Neural progenitor cell (in vitro differentiated cells): ENCODE measurements at regions not wholly inside any gene's neighbourhood (a gene's known extent, or its start where the extent isn't known, plus 50 kb on each side); places are given as distances from the start of the nearest gene placed in this dataset.

Experiments used
- EZH2 ChIP-seq: fragments of 200-600 bp; sonication (generic); IDR thresholded peaks from 2 replicates; pipeline ENCODE4 v1.6.1; 2017; ENCODE audit warnings: antibody characterized with exemption, mild to moderate bottlenecking, moderate library complexity
- EZH2phosphoT487 ChIP-seq: fragments of 200-600 bp; sonication (generic); IDR thresholded peaks from 2 replicates; pipeline ENCODE4 v1.6.1; 2017; ENCODE audit warnings: antibody characterized with exemption
- TF ChIP-seq, protein P1 (sequence below): fragments of 200-600 bp; sonication (generic); IDR thresholded peaks from 2 replicates; pipeline ENCODE4 v1.5.1; 2017; ENCODE audit warnings: antibody characterized with exemption, mild to moderate bottlenecking

DNA sequence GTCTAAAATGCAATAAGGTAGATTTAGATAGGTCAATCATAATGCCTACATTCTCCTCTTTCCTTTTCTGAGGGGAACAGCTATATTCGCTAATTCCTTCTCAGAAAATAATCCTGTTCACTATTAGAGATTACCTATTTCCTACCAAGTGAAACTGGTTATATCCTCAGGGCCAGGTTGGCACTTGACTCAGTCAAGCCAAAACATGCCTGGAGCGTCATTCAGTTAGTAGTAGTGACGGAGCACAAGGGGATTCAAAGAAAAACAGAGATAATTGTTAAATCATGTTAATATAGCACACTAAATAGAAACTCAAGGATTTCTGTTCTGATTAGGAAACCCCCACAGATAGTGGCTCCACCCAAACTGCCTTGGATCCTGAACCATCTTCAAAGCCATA, 515.4 kb upstream of the PTPRD start:
- no peak for TF ChIP-seq EZH2
- TF ChIP-seq, protein P1, sequence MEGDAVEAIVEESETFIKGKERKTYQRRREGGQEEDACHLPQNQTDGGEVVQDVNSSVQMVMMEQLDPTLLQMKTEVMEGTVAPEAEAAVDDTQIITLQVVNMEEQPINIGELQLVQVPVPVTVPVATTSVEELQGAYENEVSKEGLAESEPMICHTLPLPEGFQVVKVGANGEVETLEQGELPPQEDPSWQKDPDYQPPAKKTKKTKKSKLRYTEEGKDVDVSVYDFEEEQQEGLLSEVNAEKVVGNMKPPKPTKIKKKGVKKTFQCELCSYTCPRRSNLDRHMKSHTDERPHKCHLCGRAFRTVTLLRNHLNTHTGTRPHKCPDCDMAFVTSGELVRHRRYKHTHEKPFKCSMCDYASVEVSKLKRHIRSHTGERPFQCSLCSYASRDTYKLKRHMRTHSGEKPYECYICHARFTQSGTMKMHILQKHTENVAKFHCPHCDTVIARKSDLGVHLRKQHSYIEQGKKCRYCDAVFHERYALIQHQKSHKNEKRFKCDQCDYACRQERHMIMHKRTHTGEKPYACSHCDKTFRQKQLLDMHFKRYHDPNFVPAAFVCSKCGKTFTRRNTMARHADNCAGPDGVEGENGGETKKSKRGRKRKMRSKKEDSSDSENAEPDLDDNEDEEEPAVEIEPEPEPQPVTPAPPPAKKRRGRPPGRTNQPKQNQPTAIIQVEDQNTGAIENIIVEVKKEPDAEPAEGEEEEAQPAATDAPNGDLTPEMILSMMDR = no peak
- TF ChIP-seq EZH2phosphoT487 = no peak
